ENCODE measurements at regions not wholly inside any gene's neighbourhood (a gene's known extent, or its start where the extent isn't known, plus 50 kb on each side); places are given as distances from the start of the nearest gene placed in this dataset.

GRCh38 chr4:19752599-19752998, 499.1 kb upstream of the SLIT2 start:
- TF ChIP-seq CTCF (IDR thresholded peaks at IDR 0.05) (no peak), POLR2A (IDR thresholded peaks at IDR 0.05) (no peak)

All from esophagus squamous epithelium (tissue), 4 donors.